Keratinocyte (primary cell): ENCODE measurements at regions not wholly inside any gene's neighbourhood (a gene's known extent, or its start where the extent isn't known, plus 50 kb on each side); places are given as distances from the start of the nearest gene placed in this dataset.

Source experiments
- DNase-seq: peaks from one replicate; pipeline ENCODE4 v3.0.0-alpha.2; 2011; ENCODE audit warnings: low read depth, missing footprints, low spot score
- FAIRE-seq: peaks from 2 replicates; lab custom pipeline; 2011; peaks lifted over from hg19 to GRCh38; lab: Jason Lieb, UNC
- H2AFZ ChIP-seq: 2 replicates; pipeline ENCODE4 v1.6.0; 2012; ENCODE audit warnings: low read length, control low read depth, inconsistent platforms; ENCODE audit not compliant: control insufficient read depth
- H3K27ac ChIP-seq: 2 replicates; pipeline ENCODE4 v1.5.1; 2011; ENCODE audit warnings: low read length; ENCODE audit not compliant: control insufficient read depth, insufficient read depth
- H3K27me3 ChIP-seq: 3 replicates; pipeline ENCODE4 v1.6.0; 2011; ENCODE audit warnings: low read length; ENCODE audit not compliant: control insufficient read depth, insufficient read depth; ENCODE audit errors: extremely low read depth
- H3K36me3 ChIP-seq, 2 experiments: 2 replicates in 1 of 2; 3 replicates in 1 of 2; pipeline ENCODE4 v1.5.1; 2011; ENCODE audit warnings: low read length in 2 of 2, mild to moderate bottlenecking in 1 of 2; ENCODE audit not compliant: control insufficient read depth in 2 of 2, insufficient read depth in 2 of 2; ENCODE audit errors: extremely low read depth in 1 of 2
- H3K4me1 ChIP-seq: 3 replicates; pipeline ENCODE4 v1.5.1; 2011; ENCODE audit warnings: low read length; ENCODE audit not compliant: control insufficient read depth, insufficient read depth; ENCODE audit errors: extremely low read depth
- H3K4me2 ChIP-seq: 3 replicates; pipeline ENCODE4 v1.6.0; 2011; ENCODE audit warnings: low read depth, low read length; ENCODE audit not compliant: control insufficient read depth, insufficient read depth; ENCODE audit errors: extremely low read depth
- H3K4me3 ChIP-seq, 3 experiments: fragments of 200-600 bp in 1 of 3; sonication (generic) in 1 of 3; 2 replicates in 2 of 3; 3 replicates in 1 of 3; pipeline ENCODE4 v1.5.1; 2011 to 2016; ENCODE audit warnings: low read length in 3 of 3, mild to moderate bottlenecking in 3 of 3, control low read depth in 2 of 3, inconsistent platforms in 1 of 3, low read depth in 1 of 3, mixed read lengths in 1 of 3, mixed run types in 1 of 3, moderate library complexity in 1 of 3; ENCODE audit not compliant: control insufficient read depth in 2 of 3, insufficient read depth in 2 of 3; ENCODE audit errors: extremely low read depth in 1 of 3
- H3K79me2 ChIP-seq: 2 replicates; pipeline ENCODE4 v1.6.0; 2012; ENCODE audit warnings: low read length; ENCODE audit not compliant: control insufficient read depth, insufficient read depth
- H3K9ac ChIP-seq: 3 replicates; pipeline ENCODE4 v1.6.0; 2011; ENCODE audit warnings: low read length; ENCODE audit not compliant: control insufficient read depth, insufficient read depth; ENCODE audit errors: extremely low read depth
- H3K9me1 ChIP-seq: 3 replicates; pipeline ENCODE4 v1.6.0; 2011; ENCODE audit warnings: low read length; ENCODE audit not compliant: control insufficient read depth, insufficient read depth; ENCODE audit errors: extremely low read depth
- H3K9me3 ChIP-seq: 2 replicates; pipeline ENCODE4 v1.5.1; 2012; ENCODE audit warnings: low read depth, low read length; ENCODE audit not compliant: control insufficient read depth
- H4K20me1 ChIP-seq: 3 replicates; pipeline ENCODE4 v1.6.0; 2011; ENCODE audit warnings: low read length; ENCODE audit not compliant: control insufficient read depth, insufficient read depth; ENCODE audit errors: extremely low read depth
- CTCF ChIP-seq, 3 experiments: IDR thresholded peaks in 1 of 3; conservative IDR thresholded peaks in 1 of 3; optimal IDR thresholded peaks in 1 of 3; 2 replicates in 2 of 3; 3 replicates in 1 of 3; pipeline versions ENCODE3 to v1.5.1; 2011; ENCODE audit warnings: low read length in 3 of 3, mild to moderate bottlenecking in 3 of 3, moderate library complexity in 2 of 3, control low read depth in 1 of 3, inconsistent platforms in 1 of 3; ENCODE audit not compliant: insufficient read depth in 2 of 3; ENCODE audit errors: extremely low read depth in 1 of 3
- EZH2 ChIP-seq: IDR thresholded peaks from one replicate; pipeline ENCODE4 v1.6.1; 2012; ENCODE audit warnings: inconsistent platforms, mild to moderate bottlenecking, low read length, moderate library complexity
- dilution Hi-C: fragments of 300-500 bp; cut with MboI; formaldehyde crosslinking; loops from one replicate; pipeline ENCODE4 v1.7.0; 2020; ENCODE audit warnings: low sequenced_read_pairs; ENCODE audit not compliant: extremely low pct_ligation_motif_present

- Histone ChIP-seq H3K9ac (no peak overlapping the region), H3K9me1 (no peaks in the 10 kb centered on the region), H3K4me1 (no peaks in the 10 kb centered on the region), H3K79me2 (no peaks in the 10 kb centered on the region), H3K36me3 (no peaks in the 10 kb centered on the region), H4K20me1 (no peaks in the 10 kb centered on the region), H3K27me3 (peaks cover 10% of the 10 kb centered on the region), H3K4me2 (no peak overlapping the region), H3K4me3 (no peak overlapping the region), H2AFZ (no peak overlapping the region), H3K27ac (no peak overlapping the region), H3K9me3 (no peaks in the 10 kb centered on the region)
- no peak for FAIRE-seq
- TF ChIP-seq EZH2: no peak
- TF ChIP-seq CTCF (optimal IDR thresholded peaks at IDR 0.05 in 1 of 3, IDR thresholded peaks at IDR 0.05 in 1 of 3, conservative IDR thresholded peaks at IDR 0.05 in 1 of 3; ENCODE audit: extremely low read depth in 1 of 3, insufficient read depth in 2 of 3, low read length in 3 of 3): no peak
- no peak for DNase-seq
- dilution Hi-C loops: no loop called here
These were observed 66.8 kb upstream of the RASGRP1 start for GRCh38 chr15:38631119-38632075.

GRCh38 chr15:38635170-38635569 lies 70.6 kb upstream of the RASGRP1 start:
- FAIRE-seq (no peak), DNase-seq (no peak)
- dilution Hi-C loops: no loop called here

More at GRCh38 chr15:38635170-38635569, 70.6 kb upstream of the RASGRP1 start:
- H3K27me3 ChIP-seq: peaks cover 16% of the 10 kb centered on the region
- no peak overlapping the region for H3K27ac ChIP-seq
- no peaks in the 10 kb centered on the region for H3K9me1 ChIP-seq
- H3K36me3 ChIP-seq: no peaks in the 10 kb centered on the region
- no peak for TF ChIP-seq CTCF (optimal IDR thresholded peaks at IDR 0.05 in 1 of 3, IDR thresholded peaks at IDR 0.05 in 1 of 3, conservative IDR thresholded peaks at IDR 0.05 in 1 of 3; ENCODE audit: extremely low read depth in 1 of 3, insufficient read depth in 2 of 3, low read length in 3 of 3)
- TF ChIP-seq EZH2: no peak
- H3K4me1 ChIP-seq: no peaks in the 10 kb centered on the region
- no peaks in the 10 kb centered on the region for H4K20me1 ChIP-seq
- no peaks in the 10 kb centered on the region for H3K79me2 ChIP-seq
- no peaks in the 10 kb centered on the region for H3K9me3 ChIP-seq
- no peak overlapping the region for H3K9ac ChIP-seq
- H2AFZ ChIP-seq: no peak overlapping the region
- no peak overlapping the region for H3K4me3 ChIP-seq
- no peak overlapping the region for H3K4me2 ChIP-seq
